ENCODE measurements at regions not wholly inside any gene's neighbourhood (a gene's known extent, or its start where the extent isn't known, plus 50 kb on each side); places are given as distances from the start of the nearest gene placed in this dataset.

DNA sequence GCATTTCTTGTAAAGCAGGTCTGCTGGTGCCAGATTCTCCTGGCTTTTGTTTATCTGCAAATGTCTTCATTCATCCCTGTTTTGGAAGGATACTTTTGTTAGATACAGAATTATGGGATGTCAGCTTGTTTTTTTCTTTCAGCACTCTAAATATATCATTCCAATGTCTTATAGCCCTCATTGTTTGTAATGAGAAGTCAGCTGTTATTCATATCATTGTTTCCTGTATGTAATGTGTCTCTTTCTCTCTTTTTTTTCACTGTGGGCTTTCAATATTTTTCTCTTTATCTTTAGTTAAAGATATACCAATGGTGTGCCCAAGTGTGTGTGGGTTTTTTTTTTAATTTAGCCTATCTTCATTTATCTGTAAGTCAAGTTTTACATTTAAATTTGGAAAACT, 65.6 kb upstream of the DCP1A start:
- Histone ChIP-seq H3K9me3 (ENCODE audit: control insufficient read depth, insufficient read depth, low read length) (no peaks in the 10 kb centered on the region), H3K4me2 (ENCODE audit: low read depth, low read length) (no peak overlapping the region), H3K9ac (ENCODE audit: low read depth, low read length) (no peak overlapping the region), H2AFZ (replicated peaks; ENCODE audit: low read length, poor library complexity) (no peak overlapping the region), H3K56ac (ENCODE audit: extremely low read depth, insufficient read depth, low read length) (no peak overlapping the region), H3K79me1 (ENCODE audit: low read depth in 1 of 2, low read length in 2 of 2) (no peaks in the 10 kb centered on the region), H4K8ac (ENCODE audit: low read depth in 2 of 2, low read length in 2 of 2) (no peak overlapping the region), H4K5ac (ENCODE audit: low read depth, low read length) (no peak overlapping the region), H2BK5ac (ENCODE audit: low read depth, low read length, poor library complexity, severe bottlenecking) (no peak overlapping the region), H4K20me1 (ENCODE audit: insufficient read depth, low read length) (no peaks in the 10 kb centered on the region), H3K27me3 (ENCODE audit: control insufficient read depth, insufficient read depth, low read length) (no peaks in the 10 kb centered on the region), H3K4me3 (ENCODE audit: insufficient read depth, low read depth, low read length) (no peak overlapping the region), H3K18ac (ENCODE audit: low read depth, low read length) (no peak overlapping the region), H2BK15ac (ENCODE audit: low read depth, low read length) (no peak overlapping the region), H2BK20ac (ENCODE audit: low read depth, low read length) (no peak overlapping the region), H3K36me3 (ENCODE audit: control insufficient read depth, insufficient read depth, low read length) (no peaks in the 10 kb centered on the region), H2BK120ac (ENCODE audit: low read depth, low read length) (no peak overlapping the region), H2AK9ac (replicated peaks; ENCODE audit: low read depth, low read length, poor library complexity) (no peak overlapping the region), H3K9me1 (ENCODE audit: insufficient read depth, low read length) (no peaks in the 10 kb centered on the region), H3K4ac (ENCODE audit: low read depth, low read length) (no peak overlapping the region), H3K14ac (replicated peaks; ENCODE audit: low read depth, low read length) (no peak overlapping the region), H3K4me1 (ENCODE audit: control insufficient read depth, insufficient read depth, low read length) (no peaks in the 10 kb centered on the region), H4K91ac (ENCODE audit: insufficient read depth, low read depth, low read length) (no peak overlapping the region), H3K23ac (ENCODE audit: low read depth, low read length) (no peak overlapping the region), H2AK5ac (ENCODE audit: low read depth, low read length) (no peak overlapping the region), H3K27ac (ENCODE audit: insufficient read depth, low read length) (no peak overlapping the region)
- in situ Hi-C loops (cut with MboI; ENCODE audit: low sequenced_read_pairs), result no loop called here
- ChIA-PET CTCF (no interaction called here), POLR2A (ENCODE audit: unreplicated experiment) (no interaction called here)
- TF ChIP-seq RAD21 (IDR thresholded peaks at IDR 0.05; ENCODE audit: low read length) (no peak), NFE2L2 (IDR thresholded peaks at IDR 0.05; ENCODE audit: low read depth, low read length) (no peak), CHD1 (IDR thresholded peaks at IDR 0.05; ENCODE audit: low read depth, low read length) (no peak), MAFK (IDR thresholded peaks at IDR 0.05; ENCODE audit: low read depth, low read length) (no peak), RFX5 (IDR thresholded peaks at IDR 0.05; ENCODE audit: low read depth, low read length) (no peak), POLR2A (IDR thresholded peaks at IDR 0.05; ENCODE audit: low read depth, low read length) (no peak), BHLHE40 (IDR thresholded peaks at IDR 0.05; ENCODE audit: low read depth, low read length) (no peak), SMC3 (IDR thresholded peaks at IDR 0.05; ENCODE audit: low read depth, low read length) (no peak), CEBPB (IDR thresholded peaks at IDR 0.05; ENCODE audit: low read depth, low read length) (no peak), FOS (IDR thresholded peaks at IDR 0.05; ENCODE audit: low read depth, low read length) (no peak), RCOR1 (IDR thresholded peaks at IDR 0.05; ENCODE audit: insufficient replicate concordance, low read length) (no peak), MXI1 (IDR thresholded peaks at IDR 0.05; ENCODE audit: borderline replicate concordance, low read depth, low read length) (no peak)
- TF ChIP-seq, protein P1, sequence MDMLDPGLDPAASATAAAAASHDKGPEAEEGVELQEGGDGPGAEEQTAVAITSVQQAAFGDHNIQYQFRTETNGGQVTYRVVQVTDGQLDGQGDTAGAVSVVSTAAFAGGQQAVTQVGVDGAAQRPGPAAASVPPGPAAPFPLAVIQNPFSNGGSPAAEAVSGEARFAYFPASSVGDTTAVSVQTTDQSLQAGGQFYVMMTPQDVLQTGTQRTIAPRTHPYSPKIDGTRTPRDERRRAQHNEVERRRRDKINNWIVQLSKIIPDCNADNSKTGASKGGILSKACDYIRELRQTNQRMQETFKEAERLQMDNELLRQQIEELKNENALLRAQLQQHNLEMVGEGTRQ (IDR thresholded peaks at IDR 0.05; ENCODE audit: low read depth, low read length), result no peak
- dilution Hi-C loops (cut with HindIII; ENCODE audit: low sequenced_read_pairs, unreplicated experiment), result no loop called here
- ATAC-seq (ENCODE audit: low read depth), result no peak
- no peak for DNase-seq
- no TSS peak for BruUV-seq (replicated peaks)
- intact Hi-C loops (cut with micrococcal nuclease), result no loop called here
